HG02678 (cell line): ENCODE measurements at regions not wholly inside any gene's neighbourhood (a gene's known extent, or its start where the extent isn't known, plus 50 kb on each side); places are given as distances from the start of the nearest gene placed in this dataset.

ENCODE experiments used
- ATAC-seq: cut with Tn5 transposase; IDR thresholded peaks from one replicate; pipeline ENCODE4 v1.9.1; 2021; ENCODE audit warnings: mild to moderate bottlenecking, moderate library complexity; ENCODE audit not compliant: unreplicated experiment

- no peak for ATAC-seq
Observed at GRCh38 chr14:36035675-36036074, 140.8 kb downstream of the PTCSC3 start.

DNA sequence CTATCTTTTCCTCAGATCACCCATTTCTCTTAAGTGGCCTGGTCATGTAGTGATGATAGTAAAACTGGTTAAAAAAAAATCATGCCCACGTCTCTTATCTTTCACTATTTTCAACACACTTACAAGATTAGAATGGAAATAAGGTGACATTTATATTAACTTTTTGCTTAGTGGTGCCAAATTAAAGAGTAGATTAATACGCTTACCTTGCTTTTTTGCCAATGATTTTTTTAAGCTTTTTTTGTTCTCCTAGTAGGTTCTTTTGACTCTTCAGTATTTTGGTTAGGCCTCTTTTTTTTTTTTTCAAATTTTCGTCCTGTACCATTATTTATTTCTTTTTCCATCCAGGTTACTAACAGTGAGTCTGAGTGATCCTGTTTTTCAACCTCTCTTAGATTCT is 147.9 kb downstream of the PTCSC3 start:
- ATAC-seq = no peak

DNA sequence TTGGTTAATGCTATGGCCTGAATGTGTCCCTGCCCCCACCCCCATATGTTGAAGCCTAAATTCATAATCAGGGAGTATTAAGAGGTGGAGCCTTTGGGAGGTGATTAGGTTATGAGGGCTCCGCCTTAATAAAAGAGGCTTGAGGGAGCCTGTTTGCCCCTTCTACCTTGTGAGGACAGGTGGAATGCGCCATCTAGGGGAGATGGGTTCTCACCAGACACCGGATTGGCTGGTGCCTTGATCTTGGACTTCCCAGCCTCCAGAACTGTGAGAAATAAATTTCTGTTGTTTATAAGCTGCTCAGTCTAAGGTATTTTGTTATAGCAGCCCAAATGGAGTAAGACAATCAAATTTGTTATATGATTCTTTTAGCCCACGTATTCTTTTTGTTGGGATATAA is 148.3 kb downstream of the PTCSC3 start:
- ATAC-seq = no peak

- ATAC-seq = no peak
Observed at GRCh38 chr14:36027354-36027753, 149.2 kb downstream of the PTCSC3 start.

- peak; percentile 58 for ATAC-seq
Observed at GRCh38 chr14:36022765-36023410, 153.6 kb downstream of the PTCSC3 start.

DNA sequence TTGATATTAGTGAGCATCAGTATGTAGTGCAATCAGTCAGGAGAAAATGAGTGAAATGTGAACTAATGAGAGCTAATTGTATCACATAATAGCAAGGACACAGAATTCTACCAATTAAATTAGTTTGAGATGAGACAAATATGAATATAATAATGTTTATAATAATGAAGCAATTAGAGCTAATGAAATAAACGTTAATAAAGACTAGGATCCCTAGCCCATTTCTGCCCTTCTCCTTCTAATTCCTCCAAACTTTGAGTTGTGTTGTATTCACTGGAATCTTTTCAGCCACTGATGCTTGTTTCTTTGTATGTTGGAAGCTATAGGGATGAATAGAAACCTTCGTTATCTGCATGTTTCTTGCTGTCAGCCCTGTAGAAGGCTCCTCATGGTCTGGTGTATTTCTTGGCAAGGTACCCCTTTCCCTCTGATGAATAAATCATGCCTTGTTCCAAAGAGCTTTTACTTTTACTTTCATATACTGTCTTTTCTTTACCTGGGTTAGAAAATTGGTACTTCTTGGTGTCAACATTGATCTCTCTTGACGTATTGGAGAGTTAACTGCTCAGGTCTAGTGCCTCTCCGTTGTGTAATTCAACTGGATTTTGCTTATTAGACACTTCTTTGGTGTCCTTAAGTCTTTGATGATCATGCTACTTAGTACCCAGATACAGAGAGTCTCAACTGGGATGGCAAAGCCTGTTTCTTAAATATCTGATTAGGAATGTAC is 154.8 kb downstream of the PTCSC3 start:
- peak; percentile 9 for ATAC-seq

GRCh38 chr14:36021030-36021422 is 155.5 kb downstream of the PTCSC3 start:
- ATAC-seq = peak; percentile 40

- ATAC-seq = no peak
Observed at GRCh38 chr14:36020120-36021029, 156.1 kb downstream of the PTCSC3 start.

DNA sequence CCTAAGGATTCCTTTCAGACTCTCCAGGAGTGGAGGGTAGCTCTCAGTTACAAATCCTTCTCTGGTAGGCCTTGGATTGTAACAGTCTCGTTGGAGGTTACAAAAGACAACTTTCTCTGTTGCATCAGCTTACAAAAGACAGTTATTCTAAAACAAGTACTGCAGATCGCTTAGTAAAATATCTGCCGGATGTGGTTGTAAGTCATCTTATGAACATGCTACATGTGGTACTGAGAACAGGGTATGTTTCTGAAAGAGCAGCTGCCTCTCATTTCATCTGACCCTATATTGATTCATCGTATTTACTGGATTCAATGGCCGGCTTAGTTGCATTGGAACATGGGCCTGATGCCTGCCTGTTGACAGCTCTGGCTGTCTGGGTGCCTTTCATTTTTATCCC is 157.4 kb downstream of the PTCSC3 start:
- no peak for ATAC-seq

DNA sequence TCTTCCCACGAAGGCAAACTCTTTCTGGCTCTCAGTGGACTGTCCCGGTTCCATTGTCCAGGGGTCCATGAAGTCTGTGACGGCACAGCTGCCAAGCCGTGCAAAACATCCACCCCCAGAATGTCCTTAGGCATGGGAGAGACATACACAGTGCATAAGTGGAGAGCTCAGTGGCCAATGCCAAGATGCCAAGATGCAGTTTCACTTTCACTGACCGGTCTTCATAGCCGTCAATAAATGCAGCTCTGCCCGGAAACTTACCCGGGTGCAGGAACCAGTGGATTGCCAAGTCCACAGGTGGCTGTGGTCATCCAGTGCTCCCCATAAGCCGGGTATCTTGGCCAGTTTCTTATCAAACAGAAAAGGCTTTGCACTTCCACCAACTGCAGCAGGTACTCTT is 162.3 kb downstream of the PTCSC3 start:
- no peak for ATAC-seq

- ATAC-seq = no peak
Observed at GRCh38 chr14:36013483-36013882, 163.0 kb downstream of the PTCSC3 start.

DNA sequence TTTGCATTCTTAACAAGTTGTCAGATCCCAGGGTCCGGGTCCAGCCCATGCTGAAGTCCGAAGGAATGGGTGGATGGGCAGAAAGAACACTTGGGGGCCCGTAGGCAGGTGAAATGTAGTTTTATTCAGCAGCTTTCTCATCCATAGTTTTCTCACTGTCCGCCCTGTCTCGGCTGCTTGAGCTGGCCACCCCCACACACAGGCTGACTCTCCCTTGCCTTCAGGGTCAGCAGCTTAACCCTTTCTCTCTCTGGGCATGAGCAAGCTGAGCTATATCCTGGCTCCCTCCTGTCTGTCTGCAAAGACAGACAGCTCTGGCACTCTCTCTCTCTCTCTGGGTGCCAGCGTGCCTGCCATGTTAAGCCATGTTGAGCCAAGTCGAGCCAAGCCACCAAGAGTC is 163.9 kb downstream of the PTCSC3 start:
- no peak for ATAC-seq

- no peak for ATAC-seq
Observed at GRCh38 chr14:36009643-36010042, 166.9 kb downstream of the PTCSC3 start.

- no peak for ATAC-seq
Observed at GRCh38 chr14:36006623-36007022, 169.9 kb downstream of the PTCSC3 start.

DNA sequence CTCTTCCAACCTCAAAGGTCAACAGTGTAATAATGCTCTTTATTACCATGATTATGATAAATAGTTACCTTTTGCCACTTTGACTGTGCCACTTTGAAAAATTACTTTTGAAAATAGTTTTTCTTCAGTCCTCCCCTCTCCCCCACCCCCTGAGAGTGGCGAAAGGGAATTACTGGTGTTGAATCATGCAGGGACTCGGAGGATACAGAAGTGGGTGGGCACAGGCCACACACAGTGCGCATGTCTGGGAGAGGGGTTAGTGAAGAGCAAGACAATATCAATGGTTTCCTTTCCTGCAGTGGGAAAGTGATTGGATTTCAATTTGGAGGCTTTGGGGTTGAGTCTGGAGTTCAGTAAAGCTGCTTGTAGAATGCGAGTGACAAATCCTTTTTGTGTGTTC is 170.9 kb downstream of the PTCSC3 start:
- ATAC-seq = no peak

DNA sequence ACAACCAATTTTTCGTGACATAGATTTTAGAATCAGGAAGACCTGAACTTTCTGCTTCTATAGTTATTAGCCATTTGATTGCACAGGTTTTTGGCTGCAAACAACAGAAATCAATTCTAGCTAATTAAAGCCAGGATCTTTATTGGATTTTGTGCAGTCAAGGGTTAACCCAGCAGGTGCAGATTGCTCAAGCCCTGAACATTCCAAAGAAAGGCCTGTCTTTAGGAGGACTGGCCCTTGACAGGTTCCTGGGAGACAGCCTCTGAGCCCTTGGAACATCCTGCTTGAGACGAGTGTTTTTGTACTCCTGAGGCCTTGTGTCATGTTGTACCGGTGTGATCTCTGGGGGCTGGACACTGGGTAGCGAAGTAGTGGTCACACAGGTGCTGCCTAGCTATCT is 174.6 kb downstream of the PTCSC3 start:
- ATAC-seq = no peak

GRCh38 chr14:35999294-35999693 is 173.2 kb downstream of the BRMS1L start:
- no peak for ATAC-seq

GRCh38 chr14:35998303-35998702 is 172.2 kb downstream of the BRMS1L start:
- no peak for ATAC-seq

- no peak for ATAC-seq
Observed at GRCh38 chr14:35993684-35993960, 167.5 kb downstream of the BRMS1L start.

DNA sequence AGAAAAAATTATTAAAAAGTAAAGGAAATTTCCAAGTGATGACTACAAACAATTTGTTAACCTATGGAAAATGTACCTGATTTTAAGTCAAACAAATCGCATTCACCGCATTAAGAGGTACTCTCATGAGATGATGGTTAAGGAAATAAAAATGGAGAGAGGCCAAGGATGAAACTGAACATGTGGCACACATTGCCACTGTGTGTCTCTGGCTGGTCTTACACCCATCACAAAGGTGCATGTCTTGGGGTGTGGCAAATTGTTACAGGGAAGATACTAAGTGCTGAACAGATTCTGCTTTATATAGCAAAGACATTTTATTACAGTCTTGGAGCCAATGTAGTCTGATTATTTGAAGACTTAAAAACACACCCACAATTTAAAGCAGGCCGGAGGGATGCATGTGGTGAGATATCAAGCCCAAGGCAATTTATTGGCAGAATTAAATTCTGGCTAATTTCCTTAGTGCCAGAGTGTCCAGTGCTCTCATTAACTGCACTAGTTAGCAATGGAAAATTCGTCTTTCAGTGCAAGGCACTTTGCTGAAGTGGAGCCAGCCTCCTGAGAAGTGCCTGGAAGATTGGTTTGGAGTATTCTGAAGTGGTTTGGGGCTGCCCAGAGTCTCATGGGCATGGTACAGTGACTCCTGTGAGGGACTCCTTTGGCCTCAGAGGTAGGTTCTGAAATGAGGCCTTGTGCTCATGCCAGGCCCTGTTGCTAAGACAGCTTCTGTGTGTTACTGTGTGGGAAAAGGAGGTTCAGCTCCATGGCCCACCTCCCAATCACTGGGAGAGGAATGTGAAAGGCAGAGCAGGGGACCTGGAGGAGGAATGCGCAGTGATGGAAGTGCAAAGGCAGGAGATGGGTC is 166.9 kb downstream of the BRMS1L start:
- ATAC-seq = no peak

- no peak for ATAC-seq
Observed at GRCh38 chr14:35991356-35991755, 165.2 kb downstream of the BRMS1L start.
